Brain microvascular endothelial cell (primary cell): ENCODE measurements at regions not wholly inside any gene's neighbourhood (a gene's known extent, or its start where the extent isn't known, plus 50 kb on each side); places are given as distances from the start of the nearest gene placed in this dataset.
"Not testable (repeated sequence)": the region's sequence is repeated elsewhere in the genome, so short reads cannot be mapped to it uniquely, and the experiment has no call there.

ENCODE experiments used
- DNase-seq: peaks from one replicate; pipeline ENCODE4 v3.0.0-alpha.2; 2020
- H3K27ac ChIP-seq: fragments of 250-450 bp; sonication (Bioruptor Pico); 2 replicates; pipeline ENCODE4 v1.5.1; 2020; ENCODE audit warnings: mild to moderate bottlenecking, moderate library complexity
- H3K27me3 ChIP-seq: fragments of 250-450 bp; sonication (Bioruptor Pico); replicated peaks from 2 replicates; pipeline ENCODE4 v1.5.1; 2020; ENCODE audit warnings: mild to moderate bottlenecking
- H3K36me3 ChIP-seq: fragments of 250-450 bp; sonication (Bioruptor Pico); replicated peaks from 2 replicates; pipeline ENCODE4 v1.5.1; 2020; ENCODE audit warnings: mild to moderate bottlenecking
- H3K4me3 ChIP-seq: 2 replicates; pipeline ENCODE4 v1.5.1; 2011; ENCODE audit warnings: low read depth, mild to moderate bottlenecking, control low read depth, low read length, moderate library complexity
- CTCF ChIP-seq: IDR thresholded peaks from 2 replicates; pipeline ENCODE4 v1.5.1; 2011; ENCODE audit warnings: low read depth, mild to moderate bottlenecking, moderate library complexity, low read length, control low read depth, inconsistent platforms; ENCODE audit errors: missing control alignments
- in situ Hi-C: cut with HindIII; loops from 2 replicates; pipeline ENCODE4 v1.10.0; 2017; ENCODE audit warnings: low sequenced_read_pairs, low pct_ligation_motif_present

DNA sequence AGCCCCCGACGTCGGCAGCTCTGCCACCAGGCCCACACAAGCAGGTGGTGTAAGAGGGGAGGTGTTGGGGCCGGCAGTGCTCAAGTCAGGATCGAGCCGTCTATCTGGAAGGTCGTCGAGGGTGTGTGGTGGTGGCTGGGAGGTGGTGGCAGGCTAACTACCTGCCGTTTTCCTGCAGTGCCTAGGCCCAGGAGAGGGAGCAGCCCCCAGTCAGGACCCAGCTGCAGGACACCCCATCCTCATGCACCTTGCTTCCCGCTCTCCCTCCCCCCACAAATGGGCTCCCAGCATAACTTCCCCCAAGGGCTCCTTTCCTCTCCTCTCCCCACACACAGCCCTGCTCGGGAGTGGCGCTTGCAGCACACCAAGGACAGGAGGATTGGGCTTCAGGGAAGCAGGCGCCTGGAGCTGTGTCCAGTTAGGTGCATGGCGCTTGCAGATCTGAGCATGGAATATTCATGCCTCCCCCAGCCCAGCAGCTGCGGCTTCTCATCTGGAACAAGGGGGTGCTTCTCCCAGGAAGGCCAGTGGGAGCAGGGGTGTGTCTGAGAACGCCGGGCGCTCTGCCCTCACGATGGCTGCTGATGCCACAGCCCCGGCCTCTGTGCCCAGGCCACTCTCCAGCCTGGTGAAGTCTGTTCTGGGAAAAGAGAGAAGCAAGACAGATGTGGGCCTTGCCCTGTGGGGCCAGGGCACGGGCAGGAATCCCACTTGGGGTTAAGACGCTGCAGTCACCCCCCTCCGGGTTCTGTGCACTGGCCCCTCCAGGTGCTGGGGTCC is 127.7 kb downstream of the IGLL1 start:
- Histone ChIP-seq H3K27ac (no peak overlapping the region), H3K4me3 (no peak overlapping the region), H3K27me3 (no peaks in the 10 kb centered on the region), H3K36me3 (no peaks in the 10 kb centered on the region)
- no peak for DNase-seq
- in situ Hi-C loops, result no loop called here
- TF ChIP-seq CTCF, result no peak

DNA sequence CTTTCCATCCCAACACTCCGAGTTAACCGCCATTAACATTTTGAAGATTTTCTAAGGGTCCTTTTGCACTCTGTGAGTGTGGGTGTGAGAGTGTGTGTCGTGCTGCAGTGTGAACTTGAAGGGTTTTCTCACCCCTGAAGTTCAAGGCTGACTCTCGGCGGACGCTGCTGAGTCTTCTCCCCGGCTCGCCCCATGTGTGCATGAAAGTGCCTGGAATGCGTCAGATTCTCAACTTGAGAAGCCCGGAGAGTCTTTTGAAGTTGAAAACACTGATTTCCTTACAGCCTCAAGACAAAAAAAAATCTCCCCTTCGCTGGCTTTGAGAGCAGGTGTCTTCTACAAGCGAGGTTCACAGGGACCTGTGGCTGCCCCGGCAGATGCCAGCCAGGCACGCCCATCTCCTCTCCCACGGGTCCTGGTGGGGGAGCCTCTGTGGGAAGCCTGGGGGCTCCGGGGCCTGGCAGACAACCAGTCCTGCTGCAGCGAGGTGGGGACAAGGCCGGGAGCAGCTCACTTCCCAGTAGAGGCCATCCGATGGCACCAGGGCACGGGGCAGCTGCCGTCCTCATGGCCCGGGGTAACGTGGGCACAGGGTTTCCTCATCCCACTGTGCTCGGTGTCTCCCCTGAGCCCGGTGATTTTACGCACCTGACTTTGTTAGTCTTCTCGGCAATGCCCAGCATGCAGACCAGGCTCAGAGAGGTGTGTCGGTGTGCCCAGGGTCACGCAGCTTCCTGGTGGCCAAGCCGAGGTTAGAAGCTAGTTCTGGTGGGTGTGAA is 128.4 kb downstream of the IGLL1 start:
- H3K27ac ChIP-seq, H3K27me3 ChIP-seq, H3K36me3 ChIP-seq, H3K4me3 ChIP-seq, in situ Hi-C loops, DNase-seq: not testable (repeated sequence)

- H3K27me3 ChIP-seq, in situ Hi-C loops, H3K27ac ChIP-seq: not testable (repeated sequence)
Measured at GRCh38 chr22:23450821-23451220, 129.3 kb downstream of the IGLL1 start.

GRCh38 chr22:23450434-23450795 is 129.7 kb downstream of the IGLL1 start:
- no peak for TF ChIP-seq CTCF
- H3K27ac ChIP-seq, result no peak overlapping the region
- in situ Hi-C loops, result no loop called here

More at GRCh38 chr22:23450821-23451220, 129.3 kb downstream of the IGLL1 start:
- H3K4me3 ChIP-seq, H3K36me3 ChIP-seq, DNase-seq: not testable (repeated sequence)

DNA sequence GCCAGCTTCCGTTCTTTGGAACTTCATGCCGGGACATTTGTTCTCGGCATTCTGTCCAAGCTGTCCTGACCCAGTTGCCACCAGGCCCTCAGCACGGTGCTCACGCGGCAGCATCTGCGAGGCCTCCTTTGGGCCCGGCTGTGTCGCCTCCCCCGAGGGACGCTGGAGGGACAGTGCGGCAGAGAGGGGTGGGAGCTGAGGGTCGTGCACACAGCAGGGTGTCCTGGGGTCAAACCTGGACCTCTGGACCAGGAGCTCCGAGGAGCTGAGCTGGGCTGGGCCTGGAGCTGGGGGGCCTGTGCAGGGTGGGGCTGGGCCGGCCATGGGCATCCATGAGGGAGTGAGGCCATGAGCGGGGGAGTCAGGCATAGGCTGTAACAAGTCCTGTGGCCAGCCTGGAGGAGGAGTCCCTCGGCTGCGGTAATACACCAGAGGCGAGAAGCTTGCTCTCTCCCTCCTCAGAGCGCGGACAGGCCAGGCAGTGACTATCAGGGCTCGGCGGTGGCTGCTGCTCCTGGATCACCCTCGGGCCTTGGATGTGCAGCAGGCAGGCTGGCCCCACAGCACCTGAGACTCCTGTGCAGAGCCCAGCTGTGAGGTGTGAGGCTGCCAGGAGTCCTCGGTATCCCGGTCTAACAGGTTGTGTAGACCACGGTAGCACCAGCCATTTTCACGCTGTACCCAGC is 130.2 kb downstream of the IGLL1 start:
- H3K27me3 ChIP-seq, DNase-seq, H3K36me3 ChIP-seq, H3K4me3 ChIP-seq, in situ Hi-C loops, H3K27ac ChIP-seq: not testable (repeated sequence)

More at GRCh38 chr22:23450434-23450795, 129.7 kb downstream of the IGLL1 start:
- no peak overlapping the region for H3K4me3 ChIP-seq
- H3K27me3 ChIP-seq, result no peaks in the 10 kb centered on the region
- no peaks in the 10 kb centered on the region for H3K36me3 ChIP-seq
- no peak for DNase-seq

GRCh38 chr22:23448499-23449288 is 131.4 kb downstream of the IGLL1 start:
- H3K27me3 ChIP-seq, DNase-seq, H3K27ac ChIP-seq, H3K36me3 ChIP-seq, H3K4me3 ChIP-seq, in situ Hi-C loops: not testable (repeated sequence)

GRCh38 chr22:23446796-23447350 is 133.2 kb downstream of the IGLL1 start:
- in situ Hi-C loops, result no loop called here
- H3K36me3 ChIP-seq, result no peaks in the 10 kb centered on the region
- TF ChIP-seq CTCF, result no peak
- no peaks in the 10 kb centered on the region for H3K27me3 ChIP-seq
- no peak overlapping the region for H3K27ac ChIP-seq
- DNase-seq, result no peak
- H3K4me3 ChIP-seq, result no peak overlapping the region

DNA sequence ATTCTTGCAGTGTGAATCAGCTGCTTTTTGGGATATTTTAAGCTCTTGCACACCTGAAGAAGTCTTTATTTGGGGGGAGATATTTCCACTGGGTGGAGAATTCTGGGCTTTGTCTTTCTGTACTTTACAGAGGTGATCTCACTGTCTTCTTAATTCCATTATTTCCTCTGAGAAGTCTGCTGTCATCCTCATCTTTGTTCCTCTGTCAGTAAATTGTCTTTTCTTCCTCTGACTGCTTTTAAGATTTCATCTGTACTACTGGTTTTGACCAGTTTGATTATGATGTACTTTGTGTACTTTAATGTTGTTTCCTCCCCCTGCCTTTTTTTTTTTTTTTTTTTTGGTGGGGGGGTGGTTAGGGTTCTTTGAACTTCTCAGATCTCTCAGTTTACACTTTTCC is 133.9 kb downstream of the IGLL1 start:
- H3K27me3 ChIP-seq, in situ Hi-C loops, H3K27ac ChIP-seq, H3K4me3 ChIP-seq, DNase-seq, H3K36me3 ChIP-seq: not testable (repeated sequence)

GRCh38 chr22:23443905-23444304 is 136.2 kb downstream of the IGLL1 start:
- DNase-seq, in situ Hi-C loops, H3K27ac ChIP-seq, H3K36me3 ChIP-seq, H3K4me3 ChIP-seq, H3K27me3 ChIP-seq: not testable (repeated sequence)

DNA sequence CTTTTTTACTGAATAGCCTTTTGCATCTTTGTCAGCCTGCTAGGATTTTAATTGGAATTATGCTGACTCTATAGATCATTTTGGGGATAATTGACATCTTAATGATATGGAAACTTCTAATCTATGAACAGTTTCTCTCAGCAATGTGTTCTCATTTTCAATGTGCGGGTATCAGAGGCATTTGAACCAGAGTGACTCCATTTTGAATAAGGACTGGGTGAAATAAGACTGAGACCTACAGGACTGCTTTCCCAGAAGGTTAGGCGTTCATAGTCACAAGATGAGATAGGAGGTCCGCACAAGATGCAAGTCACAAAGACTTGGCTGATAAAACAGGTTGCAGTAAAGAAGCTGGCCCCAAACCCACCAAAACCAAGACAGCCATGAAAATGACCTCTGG is 140.5 kb downstream of the IGLL1 start:
- DNase-seq, in situ Hi-C loops: not testable (repeated sequence)

More for the DNA sequence above, 140.5 kb downstream of the IGLL1 start:
- not testable (repeated sequence) for H3K27ac ChIP-seq, H3K27me3 ChIP-seq, H3K4me3 ChIP-seq, H3K36me3 ChIP-seq
